Body of pancreas (tissue), 4 donors: ENCODE measurements at regions not wholly inside any gene's neighbourhood (a gene's known extent, or its start where the extent isn't known, plus 50 kb on each side); places are given as distances from the start of the nearest gene placed in this dataset.
A peak's percentile ranks its signal among the peaks of the same experiment; 100 is the strongest.

Experiments used
- ATAC-seq: fragments of 150-250 bp; one replicate; pipeline ENCODE4 v1.9.1; 2016
- DNase-seq, 4 donors: peaks; one replicate each; pipeline ENCODE4 v3.0.0-alpha.2; 2019
- H3K27ac ChIP-seq, 4 donors: fragments of 200-600 bp; sonication (generic); 1 replicate in 3 of 4; 2 replicates in 1 of 4; pipeline versions ENCODE4 v1.5.1 to v1.6.1; 2016 to 2019; ENCODE audit warnings: mild to moderate bottlenecking in 1 of 4, mixed read lengths in 1 of 4, moderate library complexity in 1 of 4
- H3K27me3 ChIP-seq, 2 donors: fragments of 200-600 bp; sonication (generic); one replicate each; pipeline ENCODE4 v1.6.0; 2016; ENCODE audit warnings: mild to moderate bottlenecking in 1 of 2
- H3K36me3 ChIP-seq, 2 donors: fragments of 200-600 bp; sonication (generic); replicated peaks in 1 of 2; 2 replicates each; pipeline ENCODE4 v1.5.1; 2016; ENCODE audit warnings: low read depth in 2 of 2; ENCODE audit not compliant: insufficient read depth in 1 of 2
- H3K4me1 ChIP-seq: fragments of 200-600 bp; sonication (generic); one replicate; pipeline ENCODE4 v1.6.0; 2016
- H3K4me3 ChIP-seq, 2 donors: fragments of 200-600 bp; sonication (generic); 1 replicate in 1 of 2; 2 replicates in 1 of 2; pipeline ENCODE4 v1.5.1; 2016 to 2019
- H3K9me3 ChIP-seq, 3 donors: fragments of 200-600 bp; sonication (generic); 1 replicate in 2 of 3; 2 replicates in 1 of 3; pipeline ENCODE4 v1.5.1; 2016
- POLR2A ChIP-seq, 3 donors: fragments of 450-650 bp; IDR thresholded peaks; one replicate each; pipeline ENCODE4 v1.6.1; 2016; ENCODE audit warnings: antibody characterized with exemption in 3 of 3, mild to moderate bottlenecking in 2 of 3
- WGBS, 2 donors: methylation state at CpG; one replicate each; pipeline ENCODE4 v1.1.5; 2017; 5-methylcytosine and 5-hydroxymethylcytosine counted together
- intact Hi-C: fragments of 100-400 bp; cut with DNase I; formaldehyde crosslinking; loops from one replicate; pipeline ENCODE4 v1.15.1; 2023
- TF ChIP-seq, protein P1 (sequence below), 7 experiments: fragments of 450-650 bp in 4 of 7; fragments of 200-600 bp in 3 of 7; sonication (generic) in 3 of 7; IDR thresholded peaks; one replicate each; pipeline ENCODE4 v1.5.1; 2016 to 2019; ENCODE audit warnings: antibody characterized with exemption in 7 of 7

- Histone ChIP-seq H3K4me3 (no peak overlapping the region), H3K9me3 (no peaks in the 10 kb centered on the region), H3K27ac (no peak overlapping the region), H3K36me3 (no peaks in the 10 kb centered on the region), H3K4me1 (no peaks in the 10 kb centered on the region), H3K27me3 (no peaks in the 10 kb centered on the region)
- intact Hi-C loops, result no loop called here
- TF ChIP-seq, protein P1, sequence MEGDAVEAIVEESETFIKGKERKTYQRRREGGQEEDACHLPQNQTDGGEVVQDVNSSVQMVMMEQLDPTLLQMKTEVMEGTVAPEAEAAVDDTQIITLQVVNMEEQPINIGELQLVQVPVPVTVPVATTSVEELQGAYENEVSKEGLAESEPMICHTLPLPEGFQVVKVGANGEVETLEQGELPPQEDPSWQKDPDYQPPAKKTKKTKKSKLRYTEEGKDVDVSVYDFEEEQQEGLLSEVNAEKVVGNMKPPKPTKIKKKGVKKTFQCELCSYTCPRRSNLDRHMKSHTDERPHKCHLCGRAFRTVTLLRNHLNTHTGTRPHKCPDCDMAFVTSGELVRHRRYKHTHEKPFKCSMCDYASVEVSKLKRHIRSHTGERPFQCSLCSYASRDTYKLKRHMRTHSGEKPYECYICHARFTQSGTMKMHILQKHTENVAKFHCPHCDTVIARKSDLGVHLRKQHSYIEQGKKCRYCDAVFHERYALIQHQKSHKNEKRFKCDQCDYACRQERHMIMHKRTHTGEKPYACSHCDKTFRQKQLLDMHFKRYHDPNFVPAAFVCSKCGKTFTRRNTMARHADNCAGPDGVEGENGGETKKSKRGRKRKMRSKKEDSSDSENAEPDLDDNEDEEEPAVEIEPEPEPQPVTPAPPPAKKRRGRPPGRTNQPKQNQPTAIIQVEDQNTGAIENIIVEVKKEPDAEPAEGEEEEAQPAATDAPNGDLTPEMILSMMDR (IDR thresholded peaks at IDR 0.05), result peak in 1 of 7 experiments; percentile 5
- no peak for TF ChIP-seq POLR2A (IDR thresholded peaks at IDR 0.05)
- ATAC-seq, result no peak
- 52 to 65% methylated on average over 5 of the region's 5 CpGs for WGBS, 2 donors
- DNase-seq, result no peak
These were observed 630.5 kb downstream of the TDRD15 start for GRCh38 chr2:21754164-21754788.

- DNase-seq, result no peak
- ATAC-seq, result no peak
- H3K9me3 ChIP-seq, result no peaks in the 10 kb centered on the region
- 36 to 42% methylated on average over 11 of the region's 11 CpGs for WGBS, 2 donors
- no peaks in the 10 kb centered on the region for H3K36me3 ChIP-seq
- H3K4me3 ChIP-seq, result no peak overlapping the region
- no peak overlapping the region for H3K27ac ChIP-seq
- H3K27me3 ChIP-seq, result no peaks in the 10 kb centered on the region
- intact Hi-C loops, result no loop called here
- no peak for TF ChIP-seq POLR2A (IDR thresholded peaks at IDR 0.05)
- TF ChIP-seq, protein P1 (IDR thresholded peaks at IDR 0.05), result no peak
- no peaks in the 10 kb centered on the region for H3K4me1 ChIP-seq
These were observed 634.1 kb downstream of the TDRD15 start for GRCh38 chr2:21757805-21758430.

- no peaks in the 10 kb centered on the region for H3K4me1 ChIP-seq
- no peak overlapping the region for H3K4me3 ChIP-seq
- no peaks in the 10 kb centered on the region for H3K27me3 ChIP-seq
- no peak overlapping the region for H3K27ac ChIP-seq
- DNase-seq (no peak), ATAC-seq (no peak)
- no peaks in the 10 kb centered on the region for H3K36me3 ChIP-seq
- TF ChIP-seq POLR2A (IDR thresholded peaks at IDR 0.05), result no peak
- TF ChIP-seq, protein P1 (IDR thresholded peaks at IDR 0.05), result no peak
- no peaks in the 10 kb centered on the region for H3K9me3 ChIP-seq
- intact Hi-C loops, result no loop called here
These were observed 636.1 kb downstream of the TDRD15 start for GRCh38 chr2:21759819-21760218.

DNA sequence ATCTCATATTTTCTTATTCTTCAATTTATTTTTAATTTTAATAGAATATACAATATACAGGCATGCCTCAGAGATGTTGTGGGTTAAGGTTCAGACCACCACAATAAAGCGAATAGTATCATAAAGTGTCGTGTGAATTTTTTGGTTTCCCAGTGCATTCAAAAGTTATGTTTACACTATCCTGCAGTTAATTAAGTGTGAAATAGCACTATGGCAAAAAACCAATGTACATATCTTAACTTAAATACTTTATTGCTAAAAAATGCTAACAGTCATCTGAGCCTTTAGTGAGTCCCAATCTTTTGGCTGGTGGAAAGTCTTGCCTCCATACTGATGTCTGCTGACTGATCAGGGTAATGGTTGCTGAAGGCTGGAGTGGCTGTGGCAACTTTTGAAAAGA, 637.6 kb downstream of the TDRD15 start:
- Histone ChIP-seq H3K27me3 (no peaks in the 10 kb centered on the region), H3K27ac (no peak overlapping the region), H3K4me3 (no peak overlapping the region), H3K36me3 (no peaks in the 10 kb centered on the region), H3K9me3 (no peaks in the 10 kb centered on the region), H3K4me1 (no peaks in the 10 kb centered on the region)
- intact Hi-C loops, result no loop called here
- TF ChIP-seq, protein P1 (IDR thresholded peaks at IDR 0.05), result no peak
- TF ChIP-seq POLR2A (IDR thresholded peaks at IDR 0.05), result no peak
- ATAC-seq (no peak), DNase-seq (no peak)
- WGBS, 2 donors, result 75 to 81% methylated on average over 2 of the region's 2 CpGs

DNA sequence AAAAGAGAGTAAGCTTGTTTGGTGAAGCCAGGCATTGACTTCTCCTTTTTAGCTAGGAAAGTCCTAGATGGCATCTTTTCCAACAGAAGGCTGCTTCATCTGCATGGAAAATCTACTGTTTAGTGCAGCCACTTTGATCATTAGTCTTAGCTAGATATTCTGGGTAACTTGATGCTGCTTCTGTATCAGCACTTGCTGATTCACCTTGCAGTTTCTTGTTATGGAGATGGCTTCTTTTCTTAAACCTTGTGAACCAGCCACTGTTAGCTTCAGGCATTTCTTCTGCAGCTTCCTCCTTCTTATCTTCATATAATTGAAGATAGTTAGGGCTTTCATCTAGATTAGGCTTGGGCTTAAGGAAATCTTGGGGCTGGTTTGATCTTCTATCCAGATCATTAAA, 639.7 kb downstream of the TDRD15 start:
- Histone ChIP-seq H3K36me3 (no peaks in the 10 kb centered on the region), H3K9me3 (no peaks in the 10 kb centered on the region), H3K4me3 (no peak overlapping the region), H3K27me3 (no peaks in the 10 kb centered on the region), H3K27ac (no peak overlapping the region), H3K4me1 (no peaks in the 10 kb centered on the region)
- no peak for TF ChIP-seq POLR2A (IDR thresholded peaks at IDR 0.05)
- TF ChIP-seq, protein P1 (IDR thresholded peaks at IDR 0.05), result no peak
- no peak for DNase-seq
- intact Hi-C loops, result no loop called here
- no peak for ATAC-seq
